Neural cell (in vitro differentiated cells): ENCODE measurements at regions not wholly inside any gene's neighbourhood (a gene's known extent, or its start where the extent isn't known, plus 50 kb on each side); places are given as distances from the start of the nearest gene placed in this dataset.

Experiments
- CTCF ChIP-seq: fragments of 450-650 bp; IDR thresholded peaks from 2 replicates; pipeline ENCODE4 v1.5.1; 2014; ENCODE audit warnings: antibody characterized with exemption, mild to moderate bottlenecking, moderate library complexity; ENCODE audit not compliant: poor library complexity, severe bottlenecking
- RAD21 ChIP-seq: fragments of 450-650 bp; conservative IDR thresholded peaks from 2 replicates; pipeline ENCODE4 v1.6.1; 2014; ENCODE audit warnings: antibody characterized with exemption, mild to moderate bottlenecking, moderate library complexity
- REST ChIP-seq: IDR thresholded peaks from 2 replicates; pipeline ENCODE4 v1.6.1; 2012; ENCODE audit warnings: borderline replicate concordance
- SMC3 ChIP-seq: fragments of 450-650 bp; conservative IDR thresholded peaks from 2 replicates; pipeline ENCODE4 v1.6.1; 2014; ENCODE audit warnings: antibody characterized with exemption, mild to moderate bottlenecking, moderate library complexity; ENCODE audit not compliant: poor library complexity
- TAF1 ChIP-seq: IDR thresholded peaks from 2 replicates; pipeline ENCODE4 v1.6.1; 2012; ENCODE audit warnings: low read depth

- TF ChIP-seq CTCF (no peak), REST (no peak), SMC3 (no peak), RAD21 (no peak), TAF1 (no peak)
These were observed 56.8 kb upstream of the EPB41L4A start for GRCh38 chr5:112475747-112476365.
